ENCODE measurements at regions not wholly inside any gene's neighbourhood (a gene's known extent, or its start where the extent isn't known, plus 50 kb on each side); places are given as distances from the start of the nearest gene placed in this dataset.

GRCh38 chr4:99753931-99754330 is 62.7 kb upstream of the DAPP1 start:
- TF ChIP-seq CTCF (conservative IDR thresholded peaks at IDR 0.05 in 1 of 2, IDR thresholded peaks at IDR 0.05 in 1 of 2; ENCODE audit: extremely low read depth in 1 of 2, insufficient read depth in 1 of 2, low read depth in 1 of 2, low read length in 2 of 2) (no peak), EZH2 (IDR thresholded peaks at IDR 0.05; ENCODE audit: borderline replicate concordance, low read length) (no peak)
